ENCODE measurements at regions not wholly inside any gene's neighbourhood (a gene's known extent, or its start where the extent isn't known, plus 50 kb on each side); places are given as distances from the start of the nearest gene placed in this dataset.

DNA sequence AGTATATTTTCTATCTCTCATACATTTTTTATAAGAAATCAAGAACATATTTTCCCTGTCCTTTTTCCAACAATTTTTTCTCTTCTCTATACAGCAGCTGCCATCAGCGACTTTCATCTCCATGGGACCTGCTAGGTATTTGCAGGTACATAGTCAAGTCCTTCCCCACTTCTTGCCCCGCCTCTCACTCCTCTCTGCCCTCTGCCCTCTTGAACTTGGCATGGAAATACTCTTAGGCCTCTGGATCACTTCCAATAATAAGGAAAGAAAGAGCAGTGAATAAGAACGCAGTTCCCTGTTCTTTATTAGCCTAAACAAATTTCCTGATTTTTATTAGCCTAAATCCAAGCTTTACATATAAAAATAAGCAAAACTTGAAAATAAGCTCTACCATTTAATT, 353.1 kb downstream of the SEC23A start:
- no peaks in the 10 kb centered on the region for H3K27me3 Mint-ChIP-seq (ENCODE audit: low read depth)
- ATAC-seq, result no peak
- H3K9me3 Mint-ChIP-seq, result no peaks in the 10 kb centered on the region
- no peak overlapping the region for H3K4me3 Mint-ChIP-seq
- H3K4me1 Mint-ChIP-seq (ENCODE audit: low read depth), result no peaks in the 10 kb centered on the region
- DNase-seq, result no peak
- no peaks in the 10 kb centered on the region for H3K36me3 Mint-ChIP-seq (ENCODE audit: insufficient read depth)

DNA sequence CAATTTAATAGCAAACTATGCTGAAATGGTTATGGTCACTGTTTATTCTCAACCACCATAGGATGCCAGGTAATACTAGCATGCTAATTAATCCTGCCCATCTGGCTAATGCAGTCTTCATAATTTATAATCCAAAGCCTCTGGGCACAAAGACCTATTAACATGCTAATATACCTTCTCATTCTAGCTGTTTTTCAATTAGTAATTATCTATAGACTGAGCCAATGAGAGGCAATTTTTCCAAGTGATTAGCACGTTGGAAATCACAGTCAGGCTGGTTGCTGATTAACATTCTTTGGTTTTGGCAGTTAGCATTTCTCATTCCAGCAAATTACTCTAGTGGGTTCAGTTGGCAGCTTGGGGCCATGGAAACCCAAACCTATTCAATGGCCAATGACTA, 357.2 kb downstream of the SEC23A start:
- no peak for DNase-seq

GRCh38 chr14:38743966-38744584, 359.0 kb downstream of the SEC23A start:
- peak; percentile 18 to 25 for ATAC-seq
- Mint-ChIP-seq H3K4me3 (no peak overlapping the region), H3K36me3 (ENCODE audit: insufficient read depth) (no peaks in the 10 kb centered on the region), H3K4me1 (ENCODE audit: low read depth) (no peaks in the 10 kb centered on the region), H3K9me3 (no peaks in the 10 kb centered on the region), H3K27me3 (ENCODE audit: low read depth) (no peaks in the 10 kb centered on the region)
- no peak for DNase-seq

More for the DNA sequence above, 357.2 kb downstream of the SEC23A start:
- Mint-ChIP-seq H3K4me1 (ENCODE audit: low read depth) (no peaks in the 10 kb centered on the region), H3K9me3 (no peaks in the 10 kb centered on the region), H3K4me3 (no peak overlapping the region), H3K36me3 (ENCODE audit: insufficient read depth) (no peaks in the 10 kb centered on the region), H3K27me3 (ENCODE audit: low read depth) (no peaks in the 10 kb centered on the region)
- no peak for ATAC-seq

- DNase-seq (no peak), ATAC-seq (no peak)
- Mint-ChIP-seq H3K9me3 (peaks cover 4% of the 10 kb centered on the region), H3K27me3 (ENCODE audit: low read depth) (no peaks in the 10 kb centered on the region), H3K4me3 (no peak overlapping the region), H3K36me3 (ENCODE audit: insufficient read depth) (no peaks in the 10 kb centered on the region), H3K4me1 (ENCODE audit: low read depth) (no peaks in the 10 kb centered on the region)
These were observed 365.2 kb downstream of the SEC23A start for GRCh38 chr14:38737686-38738407.

DNA sequence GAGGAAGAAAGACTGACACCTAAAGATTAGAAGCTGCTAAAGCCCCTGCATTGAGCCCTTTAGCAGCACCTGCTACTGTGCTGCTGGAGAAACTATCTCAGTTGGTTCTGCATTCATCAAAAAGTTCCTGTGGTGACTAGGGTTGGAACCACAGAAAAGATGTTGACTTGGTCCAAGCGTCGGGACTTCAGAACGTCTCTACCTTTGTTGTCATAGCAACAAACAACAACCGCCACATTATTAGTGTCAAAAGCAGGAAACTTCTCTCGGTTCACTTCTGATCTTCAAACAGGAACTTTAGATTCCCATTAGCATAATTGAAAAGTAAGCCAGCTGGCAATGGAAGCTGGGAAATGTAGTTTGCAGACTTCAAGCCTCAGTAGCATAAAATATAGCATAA, 368.0 kb downstream of the SEC23A start:
- DNase-seq (no peak), ATAC-seq (no peak)
- Mint-ChIP-seq H3K4me1 (ENCODE audit: low read depth) (no peaks in the 10 kb centered on the region), H3K9me3 (peaks cover 4% of the 10 kb centered on the region), H3K4me3 (no peak overlapping the region), H3K36me3 (ENCODE audit: insufficient read depth) (no peaks in the 10 kb centered on the region), H3K27me3 (ENCODE audit: low read depth) (no peaks in the 10 kb centered on the region)

GRCh38 chr14:38731962-38732361, 371.1 kb downstream of the SEC23A start:
- no peak for ATAC-seq
- Mint-ChIP-seq H3K4me3 (no peak overlapping the region), H3K9me3 (peaks cover 4% of the 10 kb centered on the region), H3K4me1 (ENCODE audit: low read depth) (no peaks in the 10 kb centered on the region), H3K36me3 (ENCODE audit: insufficient read depth) (no peaks in the 10 kb centered on the region), H3K27me3 (ENCODE audit: low read depth) (no peaks in the 10 kb centered on the region)
- DNase-seq, result no peak

DNA sequence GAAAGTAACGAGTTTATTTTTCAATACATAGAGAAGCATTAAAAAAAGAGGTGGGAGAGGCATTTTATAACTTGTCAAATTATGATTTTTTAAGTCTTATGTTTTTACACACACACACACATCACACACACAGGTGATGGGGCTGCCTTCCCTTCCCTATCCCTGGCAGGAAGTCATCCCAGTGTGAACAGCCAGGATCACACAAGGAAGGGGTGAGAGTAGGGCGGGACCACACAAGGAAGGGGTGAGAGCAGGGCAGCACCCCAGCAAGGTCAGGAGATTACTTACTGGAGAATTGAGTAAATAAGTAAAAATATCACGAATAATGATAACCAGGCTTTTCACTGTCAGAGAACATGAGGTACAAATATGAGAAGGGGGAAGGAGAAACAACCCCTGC, 372.6 kb downstream of the SEC23A start:
- Mint-ChIP-seq H3K4me3 (no peak overlapping the region), H3K9me3 (peaks cover 4% of the 10 kb centered on the region), H3K36me3 (ENCODE audit: insufficient read depth) (no peaks in the 10 kb centered on the region), H3K27me3 (ENCODE audit: low read depth) (no peaks in the 10 kb centered on the region), H3K4me1 (ENCODE audit: low read depth) (no peaks in the 10 kb centered on the region)
- no peak for ATAC-seq
- DNase-seq, result no peak

GRCh38 chr14:38727731-38728130, 375.3 kb downstream of the SEC23A start:
- H3K4me1 Mint-ChIP-seq (ENCODE audit: low read depth), result no peaks in the 10 kb centered on the region
- DNase-seq, result no peak
- H3K36me3 Mint-ChIP-seq (ENCODE audit: insufficient read depth), result no peaks in the 10 kb centered on the region
- ATAC-seq, result no peak
- H3K27me3 Mint-ChIP-seq (ENCODE audit: low read depth), result no peaks in the 10 kb centered on the region
- no peak overlapping the region for H3K4me3 Mint-ChIP-seq
- no peaks in the 10 kb centered on the region for H3K9me3 Mint-ChIP-seq

- Mint-ChIP-seq H3K4me1 (ENCODE audit: low read depth) (no peaks in the 10 kb centered on the region), H3K9me3 (no peaks in the 10 kb centered on the region), H3K27me3 (ENCODE audit: low read depth) (no peaks in the 10 kb centered on the region), H3K36me3 (ENCODE audit: insufficient read depth) (no peaks in the 10 kb centered on the region), H3K4me3 (no peak overlapping the region)
- DNase-seq, result no peak
- no peak for ATAC-seq
These were observed 378.4 kb downstream of the SEC23A start for GRCh38 chr14:38724621-38725020.

DNA sequence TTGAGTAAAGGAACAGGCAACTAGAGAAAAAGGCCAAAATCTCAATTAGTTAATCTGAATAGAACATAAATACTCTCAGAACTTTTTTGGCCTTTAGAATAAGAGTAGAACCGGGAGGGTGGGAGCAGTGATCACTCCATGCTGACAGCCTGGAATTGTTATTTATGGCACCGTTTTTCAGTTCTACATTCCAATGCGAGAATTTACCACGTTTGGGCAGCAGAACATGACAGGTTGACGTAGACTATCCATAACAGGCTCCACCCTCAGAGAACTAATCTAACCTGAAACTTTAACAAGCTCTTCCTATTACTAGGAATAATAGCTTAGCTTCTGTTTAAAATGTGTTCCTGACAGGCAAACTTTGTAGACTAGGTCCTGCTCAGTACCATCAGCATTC, 379.1 kb downstream of the SEC23A start:
- H3K4me1 Mint-ChIP-seq (ENCODE audit: low read depth), result no peaks in the 10 kb centered on the region
- H3K27me3 Mint-ChIP-seq (ENCODE audit: low read depth), result no peaks in the 10 kb centered on the region
- ATAC-seq, result no peak
- DNase-seq, result no peak
- no peaks in the 10 kb centered on the region for H3K9me3 Mint-ChIP-seq
- no peak overlapping the region for H3K4me3 Mint-ChIP-seq
- no peaks in the 10 kb centered on the region for H3K36me3 Mint-ChIP-seq (ENCODE audit: insufficient read depth)

DNA sequence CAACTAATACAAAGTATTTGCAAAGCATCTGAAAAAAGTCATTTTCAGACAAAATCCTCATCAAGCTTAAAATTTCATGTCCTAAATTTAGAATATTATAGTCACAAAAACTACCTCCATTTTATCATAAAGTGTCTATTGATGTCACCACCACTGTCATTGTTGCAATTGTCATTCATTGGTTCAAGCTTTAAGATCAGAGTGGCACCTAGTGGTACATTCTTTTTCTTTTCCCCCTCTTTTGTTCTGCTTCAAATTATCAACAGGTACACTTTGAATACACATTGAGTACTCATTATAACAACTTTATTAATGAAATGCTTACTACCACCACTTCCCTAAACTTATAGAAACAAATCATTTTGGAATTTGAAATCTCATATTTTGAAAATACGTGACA, 379.8 kb downstream of the SEC23A start:
- DNase-seq, result no peak
- Mint-ChIP-seq H3K4me3 (no peak overlapping the region), H3K27me3 (ENCODE audit: low read depth) (no peaks in the 10 kb centered on the region), H3K4me1 (ENCODE audit: low read depth) (no peaks in the 10 kb centered on the region), H3K9me3 (no peaks in the 10 kb centered on the region), H3K36me3 (ENCODE audit: insufficient read depth) (no peaks in the 10 kb centered on the region)
- ATAC-seq, result no peak

DNA sequence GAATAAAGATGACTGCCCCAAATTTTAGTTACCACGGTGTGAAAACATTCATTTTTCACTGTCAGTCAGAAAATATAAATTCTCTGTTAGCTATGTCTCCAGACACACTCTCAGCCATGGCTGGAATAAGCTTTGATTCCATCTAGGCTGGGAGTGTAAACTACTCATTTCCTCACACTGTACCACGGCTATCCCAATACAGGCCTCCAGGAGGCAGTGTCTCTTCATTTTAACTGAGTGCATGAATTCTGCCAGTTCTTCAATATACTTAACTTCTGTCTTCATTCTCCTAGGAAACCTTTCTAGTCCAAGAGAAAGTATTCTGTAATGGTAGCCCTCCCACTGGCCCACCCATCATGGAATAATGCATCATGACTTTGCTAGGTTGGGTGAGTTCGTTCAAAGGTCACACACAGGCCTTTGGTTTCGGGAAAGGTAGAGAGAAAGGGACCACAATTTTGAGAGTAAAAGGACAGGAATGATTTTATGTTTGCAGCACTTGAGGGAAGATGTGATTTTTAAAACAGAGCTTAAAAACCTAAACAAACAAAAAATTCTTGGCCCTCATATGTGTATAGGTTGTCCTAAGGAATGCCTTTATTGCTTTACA, 381.1 kb downstream of the SEC23A start:
- DNase-seq (no peak), ATAC-seq (no peak)
- no peaks in the 10 kb centered on the region for H3K27me3 Mint-ChIP-seq (ENCODE audit: low read depth)
- H3K4me1 Mint-ChIP-seq (ENCODE audit: low read depth), result no peaks in the 10 kb centered on the region
- no peak overlapping the region for H3K4me3 Mint-ChIP-seq
- no peaks in the 10 kb centered on the region for H3K9me3 Mint-ChIP-seq
- no peaks in the 10 kb centered on the region for H3K36me3 Mint-ChIP-seq (ENCODE audit: insufficient read depth)

DNA sequence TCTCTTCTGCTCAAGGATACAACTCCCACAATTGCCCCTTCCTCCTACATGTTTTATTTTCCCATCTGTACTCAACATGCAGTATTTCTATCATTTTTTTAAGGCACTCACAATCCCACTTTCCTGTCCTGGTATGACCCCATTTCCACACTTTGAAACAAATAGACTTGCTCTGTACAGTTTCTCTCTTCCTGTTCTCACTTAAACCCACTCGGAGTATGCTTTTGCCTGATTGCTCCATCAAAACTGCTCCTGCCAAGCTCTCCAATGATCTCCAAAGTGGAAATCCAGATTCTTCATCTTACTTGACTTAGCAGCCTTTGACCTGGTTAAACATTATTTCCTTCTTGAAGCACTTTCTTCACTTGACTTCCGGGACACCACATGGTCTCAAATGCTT, 384.5 kb downstream of the SEC23A start:
- no peak for ATAC-seq
- no peak for DNase-seq
- Mint-ChIP-seq H3K4me1 (ENCODE audit: low read depth) (no peaks in the 10 kb centered on the region), H3K36me3 (ENCODE audit: insufficient read depth) (no peaks in the 10 kb centered on the region), H3K9me3 (no peaks in the 10 kb centered on the region), H3K4me3 (no peak overlapping the region), H3K27me3 (ENCODE audit: low read depth) (no peaks in the 10 kb centered on the region)

DNA sequence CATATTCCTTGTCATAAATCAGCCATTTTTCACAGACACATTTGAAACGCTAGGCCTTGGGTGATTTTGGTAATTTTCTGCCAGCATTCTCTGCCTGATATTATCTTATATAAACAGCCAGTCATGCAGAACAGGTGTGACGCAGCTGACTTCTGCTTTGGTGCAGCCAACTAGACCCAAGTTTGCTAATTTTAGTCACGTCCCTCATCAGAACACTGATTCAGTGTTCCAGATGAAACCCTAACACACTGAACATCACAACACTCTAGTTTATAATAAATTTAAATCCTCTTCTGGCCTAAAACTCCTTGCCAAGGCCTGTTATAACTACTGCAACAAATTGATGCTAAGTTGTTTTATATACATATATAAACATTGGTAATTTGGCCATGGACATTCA, 386.1 kb downstream of the SEC23A start:
- no peak for DNase-seq
- no peaks in the 10 kb centered on the region for H3K9me3 Mint-ChIP-seq
- no peak for ATAC-seq
- H3K4me1 Mint-ChIP-seq (ENCODE audit: low read depth), result no peaks in the 10 kb centered on the region
- H3K36me3 Mint-ChIP-seq (ENCODE audit: insufficient read depth), result no peaks in the 10 kb centered on the region
- H3K27me3 Mint-ChIP-seq (ENCODE audit: low read depth), result peaks cover 6% of the 10 kb centered on the region
- H3K4me3 Mint-ChIP-seq, result no peak overlapping the region

DNA sequence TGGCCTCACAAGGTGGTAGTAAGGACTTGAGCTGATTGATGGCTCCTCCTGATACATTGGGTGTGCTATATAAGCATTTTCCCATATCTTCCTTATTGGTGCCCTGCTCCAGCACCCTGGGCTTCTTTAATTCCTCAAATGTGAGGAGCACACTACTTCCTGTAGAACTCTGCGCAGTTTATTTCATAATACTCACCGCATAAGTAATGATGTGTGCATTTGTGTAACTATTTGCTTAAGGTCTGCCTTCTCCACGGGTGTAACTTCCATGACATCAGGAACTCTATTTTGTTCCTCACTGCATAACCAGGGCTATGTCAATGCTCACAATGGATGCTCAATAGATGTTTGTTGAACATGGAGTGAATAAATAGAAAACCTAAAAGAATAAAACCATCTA, 392.2 kb downstream of the SEC23A start:
- Mint-ChIP-seq H3K36me3 (ENCODE audit: insufficient read depth) (no peaks in the 10 kb centered on the region), H3K27me3 (ENCODE audit: low read depth) (peaks cover 6% of the 10 kb centered on the region)

More for the DNA sequence above, 392.2 kb downstream of the SEC23A start:
- Mint-ChIP-seq H3K4me1 (ENCODE audit: low read depth) (no peaks in the 10 kb centered on the region), H3K9me3 (no peaks in the 10 kb centered on the region), H3K4me3 (no peak overlapping the region)
- ATAC-seq, result no peak
- DNase-seq, result no peak

Data from activated T-cell treated with anti-CD3 and anti-CD28 coated beads, Interleukin-2, amount 50 U/mL, for 4 hours (primary cell).